Hepatocyte (in vitro differentiated cells): ENCODE measurements at regions not wholly inside any gene's neighbourhood (a gene's known extent, or its start where the extent isn't known, plus 50 kb on each side); places are given as distances from the start of the nearest gene placed in this dataset.

Experiments
- DNase-seq: peaks from one replicate; pipeline ENCODE4 v3.0.0-alpha.2; 2016; ENCODE audit warnings: low spot score
- H2AFZ ChIP-seq: fragments of 200-600 bp; sonication (generic); 2 replicates; pipeline ENCODE4 v1.6.0; 2016; ENCODE audit warnings: antibody characterized with exemption, mild to moderate bottlenecking
- H3K27ac ChIP-seq: fragments of 200-600 bp; sonication (generic); 2 replicates; pipeline ENCODE4 v1.5.1; 2016; ENCODE audit warnings: mild to moderate bottlenecking
- H3K27me3 ChIP-seq: fragments of 200-600 bp; sonication (generic); 2 replicates; pipeline ENCODE4 v1.6.1; 2016
- H3K36me3 ChIP-seq: fragments of 200-600 bp; sonication (generic); replicated peaks from 2 replicates; pipeline ENCODE4 v1.5.1; 2016; ENCODE audit warnings: low read depth; ENCODE audit not compliant: insufficient read depth
- H3K4me1 ChIP-seq: fragments of 200-600 bp; sonication (generic); 2 replicates; pipeline ENCODE4 v1.5.1; 2016; ENCODE audit warnings: mild to moderate bottlenecking, moderate library complexity; ENCODE audit not compliant: insufficient read depth
- H3K4me2 ChIP-seq: fragments of 200-600 bp; sonication (generic); 2 replicates; pipeline ENCODE4 v1.6.0; 2016
- H3K4me3 ChIP-seq: fragments of 200-600 bp; sonication (generic); 2 replicates; pipeline ENCODE4 v1.5.1; 2016; ENCODE audit warnings: mild to moderate bottlenecking
- H3K79me2 ChIP-seq: fragments of 200-600 bp; sonication (generic); 2 replicates; pipeline ENCODE4 v1.6.0; 2017; ENCODE audit warnings: mild to moderate bottlenecking
- H3K9me2 ChIP-seq: fragments of 200-600 bp; sonication (generic); replicated peaks from 2 replicates; pipeline ENCODE4 v1.6.0; 2017; ENCODE audit warnings: mild to moderate bottlenecking; ENCODE audit not compliant: insufficient read depth
- H3K9me3 ChIP-seq: fragments of 200-600 bp; sonication (generic); 2 replicates; pipeline ENCODE4 v1.5.1; 2016; ENCODE audit warnings: low read depth, mild to moderate bottlenecking
- H4K20me1 ChIP-seq: fragments of 200-600 bp; sonication (generic); 2 replicates; pipeline ENCODE4 v1.6.0; 2016; ENCODE audit warnings: mild to moderate bottlenecking; ENCODE audit not compliant: insufficient read depth, poor library complexity, severe bottlenecking
- CTCF ChIP-seq: fragments of 200-600 bp; sonication (generic); IDR thresholded peaks from 2 replicates; pipeline ENCODE4 v1.5.1; 2016; ENCODE audit warnings: antibody characterized with exemption, mild to moderate bottlenecking; ENCODE audit not compliant: poor library complexity
- EZH2 ChIP-seq: fragments of 200-600 bp; sonication (generic); IDR thresholded peaks from 2 replicates; pipeline ENCODE4 v1.6.1; 2016; ENCODE audit warnings: antibody characterized with exemption, mild to moderate bottlenecking, borderline replicate concordance
- EZH2phosphoT487 ChIP-seq: fragments of 200-600 bp; sonication (generic); IDR thresholded peaks from one replicate; pipeline ENCODE4 v1.6.1; 2018; ENCODE audit warnings: antibody characterized with exemption, mild to moderate bottlenecking, low read depth, moderate library complexity; ENCODE audit not compliant: unreplicated experiment, severe bottlenecking
- WGBS: methylation state at CpG from one replicate; pipeline ENCODE4 v1.1.6; 2016; ENCODE audit warnings: low lambda C conversion rate; ENCODE audit errors: missing lambda C conversion rate; 5-methylcytosine and 5-hydroxymethylcytosine counted together

- Histone ChIP-seq H3K27ac (no peak overlapping the region), H3K4me2 (no peak overlapping the region), H3K36me3 (no peaks in the 10 kb centered on the region), H4K20me1 (no peaks in the 10 kb centered on the region), H3K27me3 (no peaks in the 10 kb centered on the region), H3K4me1 (no peaks in the 10 kb centered on the region), H3K79me2 (no peaks in the 10 kb centered on the region), H2AFZ (no peak overlapping the region), H3K4me3 (no peak overlapping the region), H3K9me3 (no peaks in the 10 kb centered on the region), H3K9me2 (no peaks in the 10 kb centered on the region)
- DNase-seq: no peak
- TF ChIP-seq CTCF (no peak), EZH2phosphoT487 (no peak)
Measured at GRCh38 chr21:25490742-25491141, 116.5 kb downstream of the MRPL39 start.

- H3K79me2 ChIP-seq: no peaks in the 10 kb centered on the region
- H3K27me3 ChIP-seq: no peaks in the 10 kb centered on the region
- H3K4me1 ChIP-seq: no peaks in the 10 kb centered on the region
- no peaks in the 10 kb centered on the region for H4K20me1 ChIP-seq
- no peak overlapping the region for H3K4me2 ChIP-seq
- no peak for TF ChIP-seq CTCF
- TF ChIP-seq EZH2: no peak
- no peak for TF ChIP-seq EZH2phosphoT487
- H3K36me3 ChIP-seq: no peaks in the 10 kb centered on the region
- no peaks in the 10 kb centered on the region for H3K9me3 ChIP-seq
- H3K27ac ChIP-seq: no peak overlapping the region
- WGBS: 68% methylated on average over 3 of the region's 3 CpGs
- no peak for DNase-seq
- no peak overlapping the region for H2AFZ ChIP-seq
- no peaks in the 10 kb centered on the region for H3K9me2 ChIP-seq
- H3K4me3 ChIP-seq: no peak overlapping the region
Measured at GRCh38 chr21:25489673-25490072, 117.6 kb downstream of the MRPL39 start.

- no peaks in the 10 kb centered on the region for H3K4me1 ChIP-seq
- H3K36me3 ChIP-seq: no peaks in the 10 kb centered on the region
- no peak overlapping the region for H3K4me3 ChIP-seq
- no peak for DNase-seq
- no peaks in the 10 kb centered on the region for H3K9me2 ChIP-seq
- H3K4me2 ChIP-seq: no peak overlapping the region
- no peaks in the 10 kb centered on the region for H3K79me2 ChIP-seq
- H3K9me3 ChIP-seq: no peaks in the 10 kb centered on the region
- WGBS: 89% methylated on average over 3 of the region's 3 CpGs
- no peaks in the 10 kb centered on the region for H3K27me3 ChIP-seq
- H3K27ac ChIP-seq: no peak overlapping the region
- no peak for TF ChIP-seq EZH2
- no peak overlapping the region for H2AFZ ChIP-seq
- H4K20me1 ChIP-seq: no peaks in the 10 kb centered on the region
Measured at GRCh38 chr21:25487046-25487594, 120.2 kb downstream of the MRPL39 start.

GRCh38 chr21:25485914-25486313 is 121.4 kb downstream of the MRPL39 start:
- TF ChIP-seq EZH2 (no peak), CTCF (no peak), EZH2phosphoT487 (no peak)
- Histone ChIP-seq H3K27me3 (no peaks in the 10 kb centered on the region), H3K27ac (no peak overlapping the region), H3K79me2 (no peaks in the 10 kb centered on the region), H3K4me1 (no peaks in the 10 kb centered on the region), H2AFZ (no peak overlapping the region), H3K4me2 (no peak overlapping the region), H3K4me3 (no peak overlapping the region), H3K9me2 (no peaks in the 10 kb centered on the region), H3K9me3 (no peaks in the 10 kb centered on the region), H4K20me1 (no peaks in the 10 kb centered on the region), H3K36me3 (no peaks in the 10 kb centered on the region)
- DNase-seq: no peak
- 57% methylated on average over 2 of the region's 2 CpGs for WGBS
